ENCODE measurements at regions not wholly inside any gene's neighbourhood (a gene's known extent, or its start where the extent isn't known, plus 50 kb on each side); places are given as distances from the start of the nearest gene placed in this dataset.

- H3K4me3 ChIP-seq (ENCODE audit: low read length) = no peak overlapping the region
- no peak for DNase-seq (ENCODE audit: low read depth, low spot score)
Observed at GRCh38 chr4:106418444-106418843, 49.9 kb upstream of the GIMD1 start.

Data from Jurkat, Clone E6-1 (cell line).